WERI-Rb-1 (cell line): ENCODE measurements at regions not wholly inside any gene's neighbourhood (a gene's known extent, or its start where the extent isn't known, plus 50 kb on each side); places are given as distances from the start of the nearest gene placed in this dataset.

ENCODE experiments used
- DNase-seq: peaks from one replicate; pipeline ENCODE4 v3.0.0-alpha.2; 2020
- H3K27ac ChIP-seq: fragments of 250-450 bp; sonication (Bioruptor Pico); 2 replicates; pipeline ENCODE4 v1.5.1; 2020; ENCODE audit warnings: mild to moderate bottlenecking, moderate library complexity
- H3K27me3 ChIP-seq: fragments of 250-450 bp; sonication (Bioruptor Pico); 2 replicates; pipeline ENCODE4 v1.5.1; 2021; ENCODE audit warnings: mild to moderate bottlenecking, low read depth, moderate library complexity; ENCODE audit not compliant: insufficient read depth, severe bottlenecking
- H3K36me3 ChIP-seq: fragments of 250-450 bp; sonication (Bioruptor Pico); 2 replicates; pipeline ENCODE4 v1.5.1; 2020; ENCODE audit warnings: mild to moderate bottlenecking, moderate library complexity
- H3K4me3 ChIP-seq: 2 replicates; pipeline ENCODE4 v1.5.1; 2011; ENCODE audit warnings: low read depth, mild to moderate bottlenecking, control low read depth, low read length
- H3K9me3 ChIP-seq: fragments of 250-450 bp; sonication (Bioruptor Pico); 2 replicates; pipeline ENCODE4 v1.5.1; 2021; ENCODE audit warnings: mild to moderate bottlenecking, moderate library complexity; ENCODE audit not compliant: severe bottlenecking
- CTCF ChIP-seq: IDR thresholded peaks from 2 replicates; pipeline ENCODE4 v1.5.1; 2011; ENCODE audit warnings: low read depth, mild to moderate bottlenecking, control low read depth, inconsistent platforms, low read length

GRCh38 chr2:15111718-15112117, 449.4 kb downstream of the NBAS start:
- peaks cover 5% of the 10 kb centered on the region for H3K9me3 ChIP-seq
- no peak for DNase-seq
- H3K36me3 ChIP-seq: no peaks in the 10 kb centered on the region
- H3K27me3 ChIP-seq: no peaks in the 10 kb centered on the region
- H3K4me3 ChIP-seq: no peak overlapping the region
- no peak for TF ChIP-seq CTCF
- no peak overlapping the region for H3K27ac ChIP-seq

- DNase-seq: no peak
- Histone ChIP-seq H3K27me3 (no peaks in the 10 kb centered on the region), H3K9me3 (peaks cover 5% of the 10 kb centered on the region), H3K36me3 (no peaks in the 10 kb centered on the region), H3K4me3 (no peak overlapping the region), H3K27ac (no peak overlapping the region)
- no peak for TF ChIP-seq CTCF
Observed at GRCh38 chr2:15112216-15112615, 448.9 kb downstream of the NBAS start.

- Histone ChIP-seq H3K9me3 (peaks cover 5% of the 10 kb centered on the region), H3K27ac (no peak overlapping the region), H3K4me3 (no peak overlapping the region), H3K36me3 (no peaks in the 10 kb centered on the region), H3K27me3 (no peaks in the 10 kb centered on the region)
- no peak for DNase-seq
- TF ChIP-seq CTCF: no peak
Observed at GRCh38 chr2:15115776-15116175, 445.4 kb downstream of the NBAS start.

GRCh38 chr2:15116830-15117229, 444.3 kb downstream of the NBAS start:
- Histone ChIP-seq H3K27ac (no peak overlapping the region), H3K4me3 (no peak overlapping the region), H3K27me3 (no peaks in the 10 kb centered on the region), H3K9me3 (peaks cover 5% of the 10 kb centered on the region), H3K36me3 (no peaks in the 10 kb centered on the region)
- TF ChIP-seq CTCF: no peak
- DNase-seq: no peak
